K562 (cell line): ENCODE measurements at regions not wholly inside any gene's neighbourhood (a gene's known extent, or its start where the extent isn't known, plus 50 kb on each side); places are given as distances from the start of the nearest gene placed in this dataset.
"Not testable (repeated sequence)": the region's sequence is repeated elsewhere in the genome, so short reads cannot be mapped to it uniquely, and the experiment has no call there.

Source experiments
- ATAC-seq: fragments of 200-7000 bp; cut with Tn5 transposase; 3 replicates; pipeline ENCODE4 v1.9.1; 2020; ENCODE audit warnings: moderate library complexity
- BruUV-seq: library from RNA; stranded (reverse); fragments of 400-500 nt; replicated peaks from 2 replicates; lab custom pipeline; 2021; lab: Mats Ljungman, UMichigan
- CTCF ChIA-PET: fragments of 300-600 bp; formaldehyde crosslinking; extraction: SDS; loops from one replicate; lab custom pipeline; 2021; ENCODE audit warnings: low intra/inter-chr PET ratio; lab: Yijun Ruan, JAX
- POLR2A ChIA-PET: fragments of 300-600, 350-650 bp; sonication (Branson Sonifier 250); formaldehyde crosslinking; extraction: SDS; loops from one replicate; lab custom pipeline; 2021; ENCODE audit warnings: antibody characterized with exemption, inconsistent platforms; lab: Yijun Ruan, JAX
- DNase-seq, 4 experiments: peaks; one replicate each; pipeline versions ENCODE4 v3.0.0 to v3.0.0-alpha.2; 2011 to 2018; ENCODE audit warnings: low spot score in 3 of 4, mixed read lengths in 3 of 4; ENCODE audit errors: extremely low read depth in 1 of 4
- FAIRE-seq: peaks from 2 replicates; lab custom pipeline; 2011; peaks lifted over from hg19 to GRCh38; lab: Jason Lieb, UNC
- H2AFZ ChIP-seq: 2 replicates; pipeline ENCODE4 v1.6.0; 2011; ENCODE audit warnings: low read depth, low read length, control low read depth, inconsistent platforms
- H3K27ac ChIP-seq: fragments of 200-600 bp; 3 replicates; pipeline ENCODE4 v1.8.0; 2011; ENCODE audit warnings: low read depth, mild to moderate bottlenecking, control low read depth, inconsistent platforms, low read length, moderate library complexity, mixed read lengths; ENCODE audit errors: extremely low read depth
- H3K27me3 ChIP-seq, 2 experiments: fragments of 300-600 bp in 1 of 2; 2 replicates in 1 of 2; 3 replicates in 1 of 2; pipeline versions ENCODE4 v1.6.0 to v1.8.0; 2011; ENCODE audit warnings: inconsistent platforms in 2 of 2, low read length in 2 of 2, mild to moderate bottlenecking in 1 of 2, mixed read lengths in 1 of 2, moderate library complexity in 1 of 2; ENCODE audit not compliant: control insufficient read depth in 2 of 2, insufficient read depth in 2 of 2
- H3K36me3 ChIP-seq: fragments of 300-600 bp; 3 replicates; pipeline ENCODE4 v1.8.0; 2011; ENCODE audit warnings: mild to moderate bottlenecking, low read length, inconsistent platforms; ENCODE audit not compliant: control insufficient read depth, insufficient read depth
- H3K4me1 ChIP-seq, 2 experiments: fragments of 200-600 bp in 1 of 2; replicated peaks in 1 of 2; 2 replicates in 1 of 2; 3 replicates in 1 of 2; pipeline versions ENCODE4 v1.5.1 to v1.8.0; 2011; ENCODE audit warnings: inconsistent platforms in 2 of 2, low read length in 2 of 2, mild to moderate bottlenecking in 1 of 2, mixed read lengths in 1 of 2, moderate library complexity in 1 of 2; ENCODE audit not compliant: control insufficient read depth in 2 of 2, insufficient read depth in 2 of 2
- H3K4me2 ChIP-seq: 2 replicates; pipeline ENCODE4 v1.6.1; 2011; ENCODE audit warnings: low read length, control low read depth, inconsistent platforms, mixed read lengths; ENCODE audit not compliant: insufficient read depth
- H3K4me3 ChIP-seq: fragments of 200-600 bp; sonication (generic), shearing (Covaris generic); 2 replicates; pipeline ENCODE4 v1.5.1; 2016; ENCODE audit warnings: control low read depth, inconsistent platforms
- H3K79me2 ChIP-seq: fragments of 200-600 bp; 3 replicates; pipeline ENCODE4 v1.8.0; 2011; ENCODE audit warnings: low read length, inconsistent platforms; ENCODE audit not compliant: control insufficient read depth, insufficient read depth
- H3K9ac ChIP-seq, 2 experiments: 2 replicates each; pipeline versions ENCODE4 v1.6.0 to v1.6.1; 2011; ENCODE audit warnings: low read depth in 2 of 2, low read length in 2 of 2, control low read depth in 1 of 2, inconsistent platforms in 1 of 2, mild to moderate bottlenecking in 1 of 2, mixed read lengths in 1 of 2; ENCODE audit not compliant: insufficient read depth in 1 of 2
- H3K9me1 ChIP-seq: one replicate; pipeline ENCODE4 v1.6.0; 2011; ENCODE audit warnings: inconsistent platforms, mild to moderate bottlenecking, low read length, moderate library complexity; ENCODE audit not compliant: control insufficient read depth, insufficient read depth
- H3K9me3 ChIP-seq: replicated peaks from 2 replicates; pipeline ENCODE4 v1.5.1; 2011; ENCODE audit warnings: low read depth, low read length, inconsistent platforms; ENCODE audit not compliant: control insufficient read depth, insufficient read depth
- H4K20me1 ChIP-seq: replicated peaks from 2 replicates; pipeline ENCODE4 v1.6.1; 2011; ENCODE audit warnings: low read length, inconsistent platforms, mixed read lengths; ENCODE audit not compliant: control insufficient read depth, insufficient read depth
- KLF10 ChIP-seq: fragments of 250-450 bp; sonication (Bioruptor Pico); IDR thresholded peaks from 2 replicates; pipeline ENCODE4 v1.6.1; 2021; ENCODE audit warnings: matching md5 sums
- PREB ChIP-seq: sonication (generic); formaldehyde crosslinking; IDR thresholded peaks from 2 replicates; pipeline ENCODE4 v1.8.1; 2023; ENCODE audit warnings: mild to moderate bottlenecking, missing genetic modification reagents
- YBX1 ChIP-seq: fragments of 450-650 bp; IDR thresholded peaks from 2 replicates; pipeline ENCODE4 v1.7.1; 2016; ENCODE audit warnings: mild to moderate bottlenecking
- WGBS: fragments of 100-300 bp; shearing (Covaris generic); methylation state at CpG from one replicate; pipeline ENCODE4 v1.1.6; 2016; ENCODE audit warnings: low coverage, mixed read lengths; ENCODE audit not compliant: insufficient coverage; ENCODE audit errors: missing lambda C conversion rate; 5-methylcytosine and 5-hydroxymethylcytosine counted together
- in situ Hi-C: fragments of 300-500 bp; cut with MboI; formaldehyde crosslinking; loops from 4 replicates; pipeline ENCODE4 v1.15.0; 2018; ENCODE audit warnings: inconsistent platforms, mixed read lengths
- intact Hi-C: fragments of 100-400 bp; cut with micrococcal nuclease; formaldehyde crosslinking; loops from 2 replicates; pipeline ENCODE4 v1.14.2; 2022

- POLR2A ChIA-PET: no interaction called here
- Histone ChIP-seq H3K79me2 (no peaks in the 10 kb centered on the region), H3K27ac (no peak overlapping the region), H3K4me3 (no peak overlapping the region), H2AFZ (no peak overlapping the region), H3K36me3 (no peaks in the 10 kb centered on the region), H3K27me3 (no peaks in the 10 kb centered on the region), H3K9ac (no peak overlapping the region), H3K4me1 (no peaks in the 10 kb centered on the region), H3K9me1 (no peaks in the 10 kb centered on the region), H3K4me2 (no peak overlapping the region), H4K20me1 (no peaks in the 10 kb centered on the region), H3K9me3 (no peaks in the 10 kb centered on the region)
- DNase-seq (no peak), ATAC-seq (no peak), FAIRE-seq (no peak)
- no peak for TF ChIP-seq KLF10 (CRISPR knock-in tag)
- TF ChIP-seq PREB (CRISPR knock-in tag): no peak
- no peak for TF ChIP-seq YBX1
- in situ Hi-C loops: no loop called here
- BruUV-seq: no TSS peak
- intact Hi-C loops: no loop called here
- CTCF ChIA-PET: no interaction called here
- 0% methylated on average over 1 of the region's 1 CpG for WGBS
Observed at GRCh38 chr13:81001828-81002385, 661.0 kb upstream of the SPRY2 start.

- WGBS: 0% methylated on average over 6 of the region's 15 CpGs
- H3K9ac ChIP-seq, H3K27ac ChIP-seq, H3K4me2 ChIP-seq, DNase-seq, ATAC-seq, CTCF ChIA-PET, H3K36me3 ChIP-seq, H3K27me3 ChIP-seq, in situ Hi-C loops, H3K9me3 ChIP-seq, H3K4me1 ChIP-seq, H3K79me2 ChIP-seq, POLR2A ChIA-PET, H3K9me1 ChIP-seq, intact Hi-C loops, FAIRE-seq, BruUV-seq, H4K20me1 ChIP-seq, H2AFZ ChIP-seq, H3K4me3 ChIP-seq: not testable (repeated sequence)
Observed at GRCh38 chr13:80998603-80999002, 657.7 kb upstream of the SPRY2 start.
